Left kidney (tissue), 1 donor: ENCODE measurements at regions not wholly inside any gene's neighbourhood (a gene's known extent, or its start where the extent isn't known, plus 50 kb on each side); places are given as distances from the start of the nearest gene placed in this dataset.

ENCODE experiments used
- DNase-seq: peaks from one replicate; pipeline ENCODE4 v3.0.0-alpha.2; 2013

DNA sequence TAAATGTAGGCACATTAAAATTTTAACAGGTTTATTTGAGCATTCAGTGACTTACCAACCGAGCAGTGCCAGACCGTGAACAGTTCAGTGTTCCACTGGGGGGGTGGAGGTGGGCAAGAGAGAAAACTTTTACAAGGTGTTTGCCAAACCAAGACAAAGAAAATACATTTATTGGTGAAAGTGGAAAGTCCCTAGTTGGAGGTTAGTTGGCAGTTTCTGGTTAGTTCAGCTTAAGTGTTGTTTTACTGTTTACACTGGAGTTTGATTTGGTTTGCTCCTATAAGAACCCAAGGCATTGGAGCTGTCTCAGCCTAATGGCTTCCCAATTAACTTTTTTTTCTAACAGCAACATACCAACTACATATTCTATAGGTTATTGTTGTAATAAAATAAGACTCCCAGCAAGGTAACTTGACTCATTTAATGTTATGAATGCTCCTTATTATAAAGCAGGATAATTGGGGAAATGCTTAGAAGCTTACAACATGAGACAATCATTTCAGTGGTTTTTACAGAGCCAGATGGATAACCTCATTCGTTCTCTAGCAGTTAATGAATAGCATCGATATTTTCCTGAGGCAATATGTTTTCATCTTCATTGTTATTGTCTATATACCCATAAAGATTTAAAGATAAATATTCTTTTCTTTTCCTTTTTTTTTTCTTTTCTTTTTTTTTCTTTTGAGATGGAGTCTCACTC lies 115.8 kb downstream of the ETNK1 start:
- no peak for DNase-seq

DNA sequence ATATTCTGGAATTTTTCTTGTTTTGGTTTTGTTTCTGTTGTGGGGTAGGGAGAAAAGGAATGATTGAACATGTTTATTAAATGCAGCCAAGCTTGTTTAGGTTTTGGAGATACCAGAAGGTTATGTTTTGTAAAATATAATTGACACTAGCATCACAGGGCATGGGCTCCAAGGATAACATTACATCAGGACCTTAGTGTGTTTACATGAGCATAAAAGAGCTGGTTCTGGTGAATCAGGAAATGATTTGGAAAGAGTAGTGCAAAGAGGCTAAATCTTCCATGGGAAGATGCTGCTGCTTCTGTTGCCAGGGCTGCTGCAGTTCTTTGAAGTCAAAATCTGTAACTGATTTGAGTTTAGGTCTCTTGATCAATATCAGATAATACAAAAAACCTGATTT lies 118.7 kb downstream of the ETNK1 start:
- no peak for DNase-seq

DNA sequence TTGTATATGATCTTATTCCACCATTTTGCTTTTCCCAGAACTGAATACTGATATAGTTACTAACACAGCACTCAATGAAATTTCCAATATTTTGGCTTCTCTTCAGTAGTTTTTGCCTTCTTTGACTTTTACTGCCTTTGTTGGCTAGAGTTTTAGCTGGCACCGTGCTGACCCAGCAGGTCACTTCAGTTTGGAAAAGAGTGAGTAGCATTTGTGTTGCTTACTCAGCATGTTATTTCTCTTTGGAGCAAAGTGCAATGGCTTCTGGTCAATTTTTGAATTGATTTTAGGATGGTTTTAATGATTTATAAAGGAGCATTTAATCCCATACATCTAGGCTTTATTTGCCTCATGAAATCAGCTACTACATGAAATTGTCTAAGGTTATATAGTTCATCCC lies 119.2 kb downstream of the ETNK1 start:
- no peak for DNase-seq

DNA sequence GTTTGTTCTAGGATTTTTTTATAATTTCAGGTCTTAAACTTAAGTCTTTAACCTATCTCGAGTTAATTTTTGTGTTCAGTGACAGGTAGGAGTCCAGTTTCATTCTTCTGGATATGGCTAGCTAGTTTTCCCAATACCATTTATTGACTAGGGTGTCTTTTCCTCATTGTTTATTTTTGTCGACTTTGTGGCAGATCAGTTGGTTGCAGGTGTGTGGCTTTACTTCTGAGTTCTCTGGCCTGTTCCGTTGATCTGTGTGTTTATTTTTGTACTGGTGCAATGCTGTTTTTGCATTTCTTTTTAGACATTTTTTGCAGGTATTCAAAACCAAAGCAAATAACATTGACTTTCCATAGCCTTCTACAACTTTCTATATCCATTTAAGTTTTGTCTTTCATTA lies 121.7 kb downstream of the ETNK1 start:
- no peak for DNase-seq

DNA sequence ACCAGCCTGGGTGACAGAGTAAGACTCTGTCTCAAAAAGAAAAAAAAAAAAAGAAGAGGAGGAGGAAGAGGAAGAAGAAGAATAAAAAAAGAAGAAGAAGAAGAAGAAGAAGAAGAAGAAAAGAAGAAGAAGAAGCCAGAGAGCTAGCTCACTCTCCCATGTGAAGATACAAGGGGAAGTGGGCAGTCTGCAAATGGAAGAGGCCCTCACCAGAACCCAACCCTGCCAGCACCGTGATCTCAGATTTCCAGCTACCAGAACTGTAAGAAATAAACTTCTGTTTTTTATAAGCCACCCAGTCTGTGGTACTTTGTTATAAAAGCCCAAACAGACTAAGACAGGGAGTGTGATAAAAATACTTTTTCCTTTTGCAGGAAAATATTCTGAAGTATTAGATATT lies 130.7 kb downstream of the ETNK1 start:
- DNase-seq: no peak

DNA sequence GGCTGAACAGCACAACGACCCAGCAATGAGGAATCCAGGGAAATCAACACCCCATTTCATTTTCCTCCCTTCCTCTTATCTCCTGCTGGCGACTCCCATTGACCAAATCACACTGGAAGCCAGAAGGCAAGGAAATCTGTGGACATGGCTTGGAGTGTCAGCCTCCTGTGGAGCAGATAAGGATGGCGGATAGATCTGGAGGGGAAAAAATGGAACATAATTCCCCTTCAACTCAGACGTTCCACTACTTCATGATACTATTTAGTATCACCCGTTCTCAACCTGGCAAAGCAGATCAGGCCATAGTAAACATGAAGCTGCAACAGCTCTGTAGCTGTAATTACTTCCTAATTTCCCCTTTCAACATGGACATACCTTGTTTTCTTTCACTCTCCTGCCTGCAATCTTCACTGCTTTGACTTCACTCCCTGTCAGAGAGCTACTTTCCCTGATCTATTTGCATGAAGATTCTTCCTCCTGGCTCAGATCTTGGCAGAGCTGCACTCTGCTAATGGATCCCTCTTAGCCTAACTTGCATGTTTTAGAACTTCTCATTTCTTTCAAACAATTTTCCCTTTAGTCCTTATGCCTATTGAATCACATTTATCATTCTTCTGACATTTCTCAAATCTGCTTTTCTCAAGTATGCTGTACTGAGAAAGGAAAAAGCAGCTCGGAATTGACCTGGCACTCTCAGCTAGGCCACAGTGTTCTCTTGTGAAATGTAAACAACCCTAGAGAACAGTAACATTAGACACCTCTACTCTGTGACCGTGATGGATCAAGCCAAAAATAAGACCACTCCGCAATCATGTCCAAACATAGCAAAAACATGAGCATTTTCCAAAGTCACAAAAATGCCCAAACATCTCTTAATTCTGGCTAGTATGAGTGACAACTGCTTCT lies 135.1 kb downstream of the ETNK1 start:
- no peak for DNase-seq

DNA sequence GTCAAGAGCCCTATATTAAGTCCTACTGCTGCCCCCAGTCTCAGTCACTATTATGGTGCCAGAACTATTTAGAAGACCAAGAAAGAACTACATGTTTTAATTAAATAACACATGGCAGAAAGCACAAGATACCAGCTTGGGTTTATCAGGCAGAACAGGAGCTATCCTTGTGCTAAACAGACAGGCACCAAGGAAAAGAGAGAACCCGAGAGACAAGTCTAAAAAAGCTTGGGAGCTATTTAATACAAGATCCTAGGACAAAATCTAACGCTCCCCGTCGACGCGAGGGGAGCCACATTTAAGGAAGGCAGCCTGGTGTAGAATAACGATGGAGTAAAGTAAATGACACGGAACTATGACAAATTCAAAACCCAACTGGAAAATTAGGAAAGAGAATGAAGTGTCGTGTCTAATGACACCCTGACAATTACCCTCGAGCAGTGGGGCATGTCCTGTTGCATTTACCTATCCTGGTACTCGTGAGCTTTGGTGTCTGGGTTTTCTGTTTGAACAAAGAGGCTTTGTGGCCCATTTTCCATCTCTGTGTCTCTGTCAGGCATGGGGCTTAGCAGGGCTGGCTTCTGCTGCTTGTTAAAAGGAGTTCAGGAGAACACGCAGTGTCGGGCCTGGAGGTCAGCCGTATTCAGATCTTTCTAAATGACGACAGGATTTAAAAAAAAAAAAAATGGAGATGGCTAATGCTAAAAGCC lies 140.6 kb downstream of the ETNK1 start:
- DNase-seq: no peak

DNA sequence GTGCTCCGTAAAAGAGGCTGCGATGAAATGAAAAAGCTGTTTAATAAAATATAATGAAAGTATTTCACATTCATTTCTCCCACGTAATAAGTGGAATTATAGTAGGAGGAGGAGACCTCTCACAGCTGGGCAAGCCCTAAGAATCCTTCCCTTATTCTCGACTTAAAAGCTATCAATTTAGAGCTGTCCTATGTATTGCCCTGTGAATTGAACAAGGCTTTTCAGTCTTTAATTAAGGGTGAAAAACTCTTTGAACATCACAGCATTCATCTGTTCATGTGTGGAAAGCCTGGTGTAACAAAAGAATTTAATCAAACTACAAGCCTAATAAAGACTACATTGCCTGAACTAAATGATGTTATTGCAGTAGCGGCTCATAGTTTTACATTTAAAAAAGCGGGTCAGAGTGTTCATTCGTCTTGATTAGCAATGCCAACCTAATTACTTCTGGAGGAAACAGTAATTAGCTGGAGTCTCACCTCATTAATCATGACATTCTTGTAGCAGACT lies 142.0 kb downstream of the ETNK1 start:
- DNase-seq: no peak

DNA sequence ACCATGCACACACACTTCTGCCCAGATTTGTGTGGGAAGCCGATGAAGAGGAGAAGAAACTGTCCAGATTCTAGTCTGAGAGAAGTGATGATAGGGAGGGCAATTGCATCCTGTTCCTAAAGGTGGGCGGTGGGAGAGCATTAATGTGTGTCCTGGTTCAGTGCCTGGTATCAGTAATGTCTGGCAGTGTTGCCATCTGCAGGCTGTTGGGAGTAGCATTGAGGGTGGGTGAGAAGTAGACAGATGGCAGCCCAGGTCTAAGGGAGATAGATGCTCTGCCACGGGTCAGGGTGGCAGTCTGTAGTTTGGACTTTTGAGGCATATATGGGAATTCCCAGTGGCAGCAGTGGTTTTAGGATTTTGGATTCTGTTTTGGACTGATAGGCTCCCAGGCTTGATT lies 156.4 kb downstream of the ETNK1 start:
- DNase-seq: no peak

DNA sequence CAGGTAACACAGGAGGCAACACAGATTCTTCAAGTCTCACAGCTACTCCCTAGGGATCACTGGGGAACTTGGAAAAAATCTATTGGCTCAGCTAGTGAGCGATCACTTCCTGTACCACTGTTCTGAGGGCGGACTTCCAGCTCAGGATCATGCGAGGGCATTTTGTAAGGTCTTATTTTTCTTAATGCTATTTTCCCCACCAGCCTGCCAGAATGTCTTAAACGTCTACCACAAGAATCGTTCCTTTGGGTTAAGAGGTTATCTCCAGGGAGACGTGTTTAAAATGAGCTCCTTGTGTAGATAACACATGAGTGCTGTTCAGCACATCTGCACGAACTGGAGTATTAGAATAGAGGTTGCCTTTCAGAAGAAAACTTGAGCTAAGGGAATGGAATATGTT lies 162.6 kb downstream of the ETNK1 start:
- no peak for DNase-seq

DNA sequence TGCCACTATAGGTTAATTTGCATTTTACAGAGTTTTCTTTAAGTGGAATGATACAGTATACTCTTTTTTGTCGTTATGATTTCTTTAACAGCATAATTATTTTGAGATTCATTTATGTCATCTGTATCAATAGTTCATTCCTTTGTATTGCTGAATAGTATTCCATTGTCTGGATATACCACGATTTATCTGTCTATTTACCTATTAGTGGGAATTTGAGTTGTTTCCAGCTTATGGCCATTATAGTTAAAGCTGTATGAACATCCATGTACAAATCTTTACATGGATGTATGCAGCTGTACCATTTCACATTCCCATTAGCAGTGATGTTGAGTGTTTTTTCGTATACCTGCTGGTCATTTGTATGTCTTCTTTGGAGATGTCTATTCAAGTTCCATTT lies 163.9 kb downstream of the ETNK1 start:
- DNase-seq: no peak

DNA sequence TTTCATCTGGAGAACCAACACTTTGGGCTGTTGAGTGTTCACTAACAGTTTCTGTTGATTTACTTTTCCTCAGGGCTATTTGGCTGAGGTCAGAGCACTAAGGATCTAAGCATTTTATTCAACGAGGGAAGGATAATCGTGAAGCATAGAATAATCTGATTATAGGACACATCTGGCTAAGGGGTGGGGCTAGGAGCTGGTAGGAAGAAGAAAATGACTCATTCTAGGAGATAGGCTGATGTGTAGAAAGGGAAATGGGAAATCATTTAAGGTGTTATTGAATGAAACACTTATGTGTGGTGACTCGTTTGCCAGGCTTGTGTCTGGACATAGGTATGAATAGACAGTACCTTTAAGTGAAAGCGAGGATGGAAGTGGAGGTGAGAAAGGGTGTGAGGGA lies 167.2 kb downstream of the ETNK1 start:
- DNase-seq: no peak

DNA sequence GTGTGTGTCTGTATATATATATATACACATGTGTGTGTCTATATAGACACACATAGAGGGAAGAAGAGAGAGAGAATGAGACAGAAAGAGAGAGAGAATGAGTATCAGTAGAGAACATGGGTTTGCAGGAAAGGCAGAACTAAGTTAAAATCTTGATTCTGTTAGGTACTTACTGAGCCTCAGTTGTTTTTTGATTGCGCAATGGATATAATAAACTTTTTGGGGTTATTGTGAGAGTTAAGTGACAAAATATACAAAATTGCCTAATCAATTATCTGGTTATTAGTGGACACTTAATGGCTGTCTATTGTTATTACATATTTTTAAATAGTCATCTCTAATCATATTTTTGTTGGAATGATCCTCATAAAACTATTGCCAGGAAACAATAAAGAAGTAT lies 169.0 kb downstream of the ETNK1 start:
- DNase-seq: no peak

DNA sequence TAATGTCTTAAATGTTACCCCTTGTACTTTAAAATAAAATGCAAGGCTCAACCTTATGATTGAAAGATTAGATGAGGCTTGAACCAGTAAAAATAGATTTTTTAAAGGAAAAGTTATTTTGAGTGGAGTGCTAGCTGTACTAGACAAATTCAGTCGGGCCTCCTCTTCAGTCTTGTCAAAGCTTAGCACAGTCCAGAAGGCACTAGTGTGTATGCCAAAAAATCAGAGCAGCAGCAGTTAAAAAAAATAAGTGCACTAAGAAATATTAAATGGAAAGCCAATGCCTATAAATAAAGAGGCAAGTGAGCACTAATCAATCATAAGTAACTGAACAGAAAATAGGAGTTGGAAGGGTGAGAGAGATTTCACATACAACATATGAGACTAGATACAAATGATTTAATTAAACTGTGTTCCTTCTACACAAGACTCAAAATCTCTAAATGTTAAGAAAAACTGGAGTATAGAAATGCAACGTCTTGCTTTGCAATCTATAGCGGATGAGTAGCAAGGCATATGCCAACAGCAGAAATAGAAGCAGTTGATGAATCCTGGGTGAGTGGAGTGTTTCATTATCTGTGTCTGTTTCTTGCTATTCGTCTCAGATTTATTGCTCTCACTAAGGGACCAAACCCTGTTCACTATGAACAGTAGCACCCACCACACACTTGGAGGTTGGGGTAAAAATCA lies 172.1 kb downstream of the ETNK1 start:
- no peak for DNase-seq

DNA sequence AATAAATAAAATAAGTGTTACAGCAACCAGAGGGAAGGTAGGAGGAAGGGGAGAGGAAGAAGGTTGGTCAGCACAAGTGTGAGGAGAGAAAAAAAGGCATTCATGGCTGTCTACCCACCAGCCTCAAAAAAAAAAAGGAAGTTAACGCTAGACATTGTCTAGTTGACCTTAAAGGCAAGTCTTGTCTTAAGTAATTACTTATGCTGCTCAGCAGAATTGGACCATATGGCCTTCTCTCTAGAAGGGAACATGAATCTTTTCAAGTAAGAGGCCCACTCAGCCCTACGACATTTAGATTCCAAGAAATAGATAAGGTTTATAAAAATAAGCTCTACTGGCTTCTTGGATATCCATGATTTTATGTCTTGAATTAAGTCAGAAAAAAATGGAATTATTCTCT lies 172.7 kb downstream of the ETNK1 start:
- no peak for DNase-seq

DNA sequence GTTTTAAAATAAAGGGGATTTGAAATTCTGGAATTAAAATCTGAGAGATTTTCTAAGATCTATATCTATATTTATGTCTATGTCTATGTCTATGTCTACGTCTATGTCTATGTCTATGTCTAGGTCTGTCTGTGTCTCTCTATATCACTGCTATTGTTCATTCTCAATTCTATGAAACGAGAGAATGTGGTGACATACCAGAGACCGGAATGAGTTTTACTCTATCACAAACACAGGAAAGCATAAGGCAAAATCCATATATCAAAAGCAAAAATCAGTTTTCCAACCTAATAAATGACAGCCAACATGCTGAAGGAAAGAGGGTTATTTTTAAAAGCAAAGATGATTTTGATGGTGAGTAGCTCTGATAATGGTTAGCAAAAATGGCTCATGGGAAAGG lies 173.1 kb downstream of the ETNK1 start:
- DNase-seq: no peak

DNA sequence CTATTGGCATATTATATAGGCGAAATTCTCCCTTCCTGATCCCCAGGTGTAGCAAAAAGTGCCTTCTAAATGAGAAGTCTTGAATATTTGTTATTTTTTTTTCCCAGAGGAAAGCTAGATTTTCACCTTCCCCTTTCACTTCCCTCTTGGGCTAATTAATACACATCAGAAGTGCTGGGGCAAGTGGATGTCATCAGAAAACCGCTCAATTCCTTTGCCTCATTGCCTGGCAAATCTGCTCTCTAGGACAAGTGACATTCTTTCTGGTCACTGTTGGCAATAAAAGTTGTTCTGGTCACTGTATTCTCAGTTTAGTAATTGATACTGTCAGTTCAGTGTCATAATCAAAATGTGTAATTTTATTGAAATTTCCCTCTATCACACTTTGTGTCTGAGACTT lies 174.5 kb downstream of the ETNK1 start:
- no peak for DNase-seq

DNA sequence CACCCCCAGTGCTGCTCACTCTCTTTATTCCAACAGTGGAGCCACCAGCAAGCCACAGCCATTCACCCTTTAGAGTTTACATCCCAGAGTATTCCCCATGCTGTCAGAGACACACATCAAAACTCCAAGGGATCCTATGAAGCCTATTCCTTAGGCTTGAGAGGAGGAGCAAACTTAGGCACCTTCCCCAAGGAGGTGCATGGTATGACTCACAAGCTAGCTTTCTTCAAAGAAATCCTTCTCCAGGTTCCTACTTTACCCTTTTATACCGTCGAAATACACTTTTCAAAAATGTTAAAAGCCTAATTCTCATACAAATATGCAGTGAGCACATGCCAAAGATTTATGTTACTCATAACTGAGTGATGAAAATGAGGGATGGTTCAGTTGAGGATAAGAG lies 175.4 kb downstream of the ETNK1 start:
- no peak for DNase-seq

DNA sequence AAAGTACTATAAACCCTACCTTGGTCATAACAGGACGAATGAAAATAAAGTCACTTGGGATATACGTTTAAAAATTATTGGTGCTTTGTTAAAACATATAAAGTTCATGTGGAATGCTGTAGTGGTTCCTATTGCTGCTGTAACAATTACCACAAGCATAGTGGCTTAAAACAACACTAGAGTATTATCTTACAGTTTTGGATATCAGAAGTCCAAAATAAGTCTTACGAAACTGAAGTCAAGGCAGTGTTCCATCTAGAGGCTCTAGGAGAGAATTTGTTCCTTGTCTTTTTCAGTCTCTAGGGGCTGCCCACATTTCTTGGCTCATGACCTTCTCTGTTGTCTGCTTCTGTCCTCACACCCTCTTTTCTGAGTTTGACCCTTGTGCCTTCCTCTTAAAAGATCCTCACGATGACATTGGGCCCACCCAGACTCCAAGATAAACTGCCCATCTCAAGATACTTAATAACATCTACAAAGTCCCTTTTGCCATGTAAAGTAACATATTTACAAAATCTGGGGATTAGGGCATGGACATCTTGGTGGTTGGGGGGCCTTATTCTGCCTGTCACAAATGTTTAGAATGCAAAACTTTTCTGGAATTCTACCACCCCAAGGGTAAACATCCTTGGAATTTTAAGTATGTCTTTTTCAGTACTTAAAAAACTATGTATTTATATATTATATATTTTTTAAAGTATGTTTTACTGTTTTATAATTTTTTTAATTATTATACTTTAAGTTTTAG lies 178.1 kb downstream of the ETNK1 start:
- no peak for DNase-seq

DNA sequence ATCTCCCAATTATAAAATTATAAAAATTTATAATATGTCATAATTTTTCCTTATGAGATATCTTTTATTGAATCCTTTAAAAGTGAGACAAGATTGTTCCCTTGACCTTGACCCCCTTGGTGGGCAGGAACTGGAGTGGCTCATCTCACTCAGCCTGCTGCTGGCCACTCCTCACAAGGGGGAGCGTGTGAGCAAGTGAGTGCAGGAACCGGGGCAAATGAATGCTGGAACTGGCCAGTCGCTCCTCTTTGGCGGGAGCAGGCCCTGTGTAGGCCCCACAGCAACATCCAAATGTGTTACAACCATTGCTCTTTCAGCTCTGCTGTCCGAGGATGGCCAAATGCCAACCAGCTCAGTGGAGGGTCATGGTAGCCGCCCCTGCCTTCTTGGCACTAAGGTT lies 178.8 kb downstream of the ETNK1 start:
- no peak for DNase-seq

DNA sequence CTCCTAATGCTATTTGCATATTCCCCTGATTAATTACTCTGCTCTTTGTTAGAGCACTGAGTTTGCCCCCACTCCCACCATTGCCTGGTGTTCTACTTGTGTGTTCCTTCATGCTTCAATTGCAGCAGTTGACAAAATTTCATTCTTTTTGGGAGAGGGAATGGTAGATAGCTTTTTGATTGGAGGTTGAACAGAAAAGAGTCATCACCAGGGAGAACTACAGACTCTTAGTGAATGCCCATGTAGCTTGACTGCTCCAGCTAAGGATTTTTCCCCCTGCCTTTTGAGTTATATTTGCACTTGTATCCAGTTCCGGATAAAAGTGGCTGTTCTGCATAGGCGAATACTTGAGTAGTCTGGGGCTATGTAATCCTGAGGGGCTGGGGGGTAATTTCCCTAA lies 183.9 kb downstream of the ETNK1 start:
- DNase-seq: no peak

DNA sequence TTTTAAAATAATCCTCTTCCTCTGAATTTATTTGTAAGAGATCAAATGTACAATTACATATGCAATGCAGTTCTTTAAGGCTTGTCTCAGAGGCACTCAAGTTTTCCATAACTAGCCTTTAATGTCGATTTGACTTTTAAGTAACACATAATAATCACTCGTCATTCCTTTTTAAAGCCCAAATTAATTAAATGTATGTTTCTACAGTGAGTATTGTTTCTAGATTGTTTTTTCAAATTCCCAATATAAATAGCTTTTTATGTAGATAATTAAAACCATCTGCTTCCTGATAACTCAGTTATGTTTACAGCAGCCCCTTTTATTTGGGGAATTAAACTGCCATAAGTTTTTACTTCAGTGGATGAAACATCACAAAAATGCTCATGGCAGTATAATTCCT lies 185.1 kb downstream of the ETNK1 start:
- DNase-seq: peak; percentile 14
